Right lobe of liver (tissue), 4 donors: ENCODE measurements at regions not wholly inside any gene's neighbourhood (a gene's known extent, or its start where the extent isn't known, plus 50 kb on each side); places are given as distances from the start of the nearest gene placed in this dataset.

ENCODE experiments used
- POLR2A ChIP-seq: fragments of 450-650 bp; IDR thresholded peaks from one replicate; pipeline ENCODE4 v1.6.1; 2017; ENCODE audit warnings: antibody characterized with exemption, mild to moderate bottlenecking
- TF ChIP-seq, protein P1 (sequence below), 4 donors: fragments of 200-600 bp in 3 of 4; fragments of 450-650 bp in 1 of 4; IDR thresholded peaks; one replicate each; pipeline versions ENCODE4 v1.5.1 to v1.8.0; 2016 to 2022; ENCODE audit warnings: antibody characterized with exemption in 4 of 4, mild to moderate bottlenecking in 2 of 4
- donor health status: DM: no; HTN: no; CAD: no.
- donor health status: DM: no; HTN: no; CAD: no.
- donor health status: DM: no; HTN: yes; CAD: no.

- TF ChIP-seq, protein P1, sequence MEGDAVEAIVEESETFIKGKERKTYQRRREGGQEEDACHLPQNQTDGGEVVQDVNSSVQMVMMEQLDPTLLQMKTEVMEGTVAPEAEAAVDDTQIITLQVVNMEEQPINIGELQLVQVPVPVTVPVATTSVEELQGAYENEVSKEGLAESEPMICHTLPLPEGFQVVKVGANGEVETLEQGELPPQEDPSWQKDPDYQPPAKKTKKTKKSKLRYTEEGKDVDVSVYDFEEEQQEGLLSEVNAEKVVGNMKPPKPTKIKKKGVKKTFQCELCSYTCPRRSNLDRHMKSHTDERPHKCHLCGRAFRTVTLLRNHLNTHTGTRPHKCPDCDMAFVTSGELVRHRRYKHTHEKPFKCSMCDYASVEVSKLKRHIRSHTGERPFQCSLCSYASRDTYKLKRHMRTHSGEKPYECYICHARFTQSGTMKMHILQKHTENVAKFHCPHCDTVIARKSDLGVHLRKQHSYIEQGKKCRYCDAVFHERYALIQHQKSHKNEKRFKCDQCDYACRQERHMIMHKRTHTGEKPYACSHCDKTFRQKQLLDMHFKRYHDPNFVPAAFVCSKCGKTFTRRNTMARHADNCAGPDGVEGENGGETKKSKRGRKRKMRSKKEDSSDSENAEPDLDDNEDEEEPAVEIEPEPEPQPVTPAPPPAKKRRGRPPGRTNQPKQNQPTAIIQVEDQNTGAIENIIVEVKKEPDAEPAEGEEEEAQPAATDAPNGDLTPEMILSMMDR (IDR thresholded peaks at IDR 0.05), result no peak
- no peak for TF ChIP-seq POLR2A
Measured at GRCh38 chr2:145595296-145595695, 1075.4 kb upstream of the ZEB2 start.
